H1 (cell line): ENCODE measurements at regions not wholly inside any gene's neighbourhood (a gene's known extent, or its start where the extent isn't known, plus 50 kb on each side); places are given as distances from the start of the nearest gene placed in this dataset.

Experiments
- CTCF ChIA-PET: fragments of 300-600 bp; sonication (Branson Sonifier 250); formaldehyde crosslinking; loops from one replicate; lab custom pipeline; 2021; ENCODE audit not compliant: partially characterized antibody; lab: Charles Lee
- POLR2A ChIA-PET: fragments of 300-600 bp; sonication (Branson Sonifier 250); formaldehyde crosslinking; loops from one replicate; lab custom pipeline; 2021; ENCODE audit warnings: inconsistent platforms; ENCODE audit not compliant: partially characterized antibody; lab: Charles Lee
- DNase-seq, 2 experiments: peaks; one replicate each; pipeline versions ENCODE4 v3.0.0 to v3.0.0-alpha.2; 2010 to 2022; ENCODE audit warnings: low spot score in 2 of 2, low read depth in 1 of 2, mixed read lengths in 1 of 2
- FAIRE-seq: peaks from 2 replicates; lab custom pipeline; 2011; peaks lifted over from hg19 to GRCh38; lab: Jason Lieb, UNC
- H2AFZ ChIP-seq: 2 replicates; pipeline ENCODE4 v1.8.1; 2012; ENCODE audit warnings: low read length, inconsistent platforms
- H2AK5ac ChIP-seq: 2 replicates; pipeline ENCODE4 v1.6.1; 2013; ENCODE audit warnings: low read depth, low read length
- H2BK120ac ChIP-seq: replicated peaks from 2 replicates; pipeline ENCODE3; 2013; ENCODE audit warnings: low read depth, low read length, inconsistent platforms
- H2BK12ac ChIP-seq: 2 replicates; pipeline ENCODE4 v1.6.1; 2013; ENCODE audit warnings: low read depth, low read length
- H2BK15ac ChIP-seq: 2 replicates; pipeline ENCODE4 v1.6.1; 2013; ENCODE audit warnings: low read length
- H2BK20ac ChIP-seq: 2 replicates; pipeline ENCODE4 v1.6.1; 2013; ENCODE audit warnings: low read length
- H2BK5ac ChIP-seq: 2 replicates; pipeline ENCODE4 v1.6.1; 2013; ENCODE audit warnings: low read depth, low read length
- H3K14ac ChIP-seq: 2 replicates; pipeline ENCODE4 v1.6.1; 2013; ENCODE audit warnings: inconsistent platforms; ENCODE audit not compliant: insufficient read length
- H3K18ac ChIP-seq: 2 replicates; pipeline ENCODE4 v1.6.1; 2013; ENCODE audit warnings: low read length; ENCODE audit errors: extremely low read depth
- H3K23ac ChIP-seq: 2 replicates; pipeline ENCODE4 v1.6.1; 2013; ENCODE audit warnings: inconsistent platforms; ENCODE audit not compliant: insufficient read length
- H3K23me2 ChIP-seq: 2 replicates; pipeline ENCODE4 v1.6.1; 2013; ENCODE audit warnings: low read depth, low read length
- H3K27ac ChIP-seq: 2 replicates; pipeline ENCODE4 v1.6.1; 2011; ENCODE audit warnings: low read depth, low read length, inconsistent platforms
- H3K27me3 ChIP-seq, 4 experiments: replicated peaks in 1 of 4; 1 replicate in 1 of 4; 2 replicates in 3 of 4; pipeline versions ENCODE4 v1.6.1 to v1.8.1; 2011 to 2013; ENCODE audit warnings: low read length in 3 of 4, mild to moderate bottlenecking in 3 of 4, inconsistent platforms in 2 of 4, mixed read lengths in 2 of 4, moderate library complexity in 1 of 4; ENCODE audit not compliant: control insufficient read depth in 3 of 4, insufficient read depth in 3 of 4; ENCODE audit errors: extremely low read depth in 1 of 4
- H3K36me3 ChIP-seq, 4 experiments: 2 replicates each; pipeline versions ENCODE4 v1.6.1 to v1.8.1; 2011 to 2013; ENCODE audit warnings: mild to moderate bottlenecking in 4 of 4, low read length in 3 of 4, moderate library complexity in 2 of 4, control low read depth in 1 of 4, inconsistent platforms in 1 of 4; ENCODE audit not compliant: insufficient read depth in 4 of 4, control insufficient read depth in 2 of 4
- H3K4ac ChIP-seq: replicated peaks from 2 replicates; pipeline ENCODE3; 2013; ENCODE audit warnings: low read length, low read depth, mixed read lengths, inconsistent platforms; ENCODE audit not compliant: insufficient read length
- H3K4me1 ChIP-seq, 4 experiments: replicated peaks in 1 of 4; 1 replicate in 1 of 4; 2 replicates in 3 of 4; pipeline versions ENCODE4 v1.6.1 to v1.8.1; 2011 to 2013; ENCODE audit warnings: low read length in 3 of 4, inconsistent platforms in 2 of 4, mixed read lengths in 1 of 4; ENCODE audit not compliant: insufficient read depth in 4 of 4, control insufficient read depth in 3 of 4
- H3K4me2 ChIP-seq, 2 experiments: 2 replicates each; pipeline versions ENCODE4 v1.6.1 to v1.8.1; 2011 to 2013; ENCODE audit warnings: low read depth in 2 of 2, low read length in 2 of 2, control low read depth in 1 of 2, inconsistent platforms in 1 of 2, mild to moderate bottlenecking in 1 of 2; ENCODE audit not compliant: insufficient read depth in 1 of 2
- H3K4me3 ChIP-seq, 4 experiments: fragments of 200-600, 300-600 bp in 1 of 4; sonication (generic), shearing (Covaris generic), sonication (Bioruptor Twin) in 1 of 4; 2 replicates each; pipeline versions ENCODE4 v1.5.1 to v1.8.1; 2011 to 2016; ENCODE audit warnings: low read length in 4 of 4, low read depth in 3 of 4, control low read depth in 2 of 4, inconsistent platforms in 2 of 4, mild to moderate bottlenecking in 2 of 4, mixed read lengths in 1 of 4, moderate library complexity in 1 of 4; ENCODE audit not compliant: insufficient read depth in 2 of 4; ENCODE audit errors: extremely low read depth in 1 of 4
- H3K56ac ChIP-seq: replicated peaks from 2 replicates; pipeline ENCODE3; 2013; ENCODE audit warnings: low read depth, mild to moderate bottlenecking, mixed read lengths, low read length, inconsistent platforms; ENCODE audit not compliant: insufficient read length
- H3K79me1 ChIP-seq: 2 replicates; pipeline ENCODE4 v1.6.1; 2013; ENCODE audit warnings: low read depth, low read length, control low read depth
- H3K79me2 ChIP-seq, 2 experiments: 2 replicates each; pipeline versions ENCODE4 v1.6.1 to v1.8.1; 2012 to 2013; ENCODE audit warnings: low read length in 2 of 2, mild to moderate bottlenecking in 2 of 2, inconsistent platforms in 1 of 2; ENCODE audit not compliant: insufficient read depth in 2 of 2, control insufficient read depth in 1 of 2
- H3K9ac ChIP-seq, 4 experiments: replicated peaks in 1 of 4; 1 replicate in 1 of 4; 2 replicates in 3 of 4; pipeline versions ENCODE4 v1.6.1 to v1.8.1; 2011 to 2013; ENCODE audit warnings: low read depth in 3 of 4, low read length in 3 of 4, control low read depth in 2 of 4, mild to moderate bottlenecking in 2 of 4, moderate library complexity in 2 of 4, inconsistent platforms in 1 of 4; ENCODE audit errors: extremely low read depth in 1 of 4
- H3K9me3 ChIP-seq, 2 experiments: 2 replicates each; pipeline versions ENCODE4 v1.6.1 to v1.8.1; 2012 to 2013; ENCODE audit warnings: mild to moderate bottlenecking in 2 of 2, moderate library complexity in 2 of 2, control low read depth in 1 of 2, inconsistent platforms in 1 of 2, low read depth in 1 of 2, low read length in 1 of 2, mixed read lengths in 1 of 2; ENCODE audit not compliant: insufficient read depth in 2 of 2
- H4K20me1 ChIP-seq, 2 experiments: replicated peaks in 1 of 2; 2 replicates each; pipeline versions ENCODE3 to v1.8.1; 2011 to 2013; ENCODE audit warnings: inconsistent platforms in 2 of 2, low read length in 2 of 2, mild to moderate bottlenecking in 1 of 2; ENCODE audit not compliant: insufficient read depth in 2 of 2, control insufficient read depth in 1 of 2
- H4K5ac ChIP-seq: 2 replicates; pipeline ENCODE4 v1.6.1; 2013; ENCODE audit warnings: low read length, low read depth, mixed read lengths, inconsistent platforms; ENCODE audit not compliant: insufficient read length
- H4K8ac ChIP-seq: 2 replicates; pipeline ENCODE4 v1.8.0; 2013; ENCODE audit warnings: mild to moderate bottlenecking, moderate library complexity, low read length, inconsistent platforms; ENCODE audit not compliant: insufficient read depth; ENCODE audit errors: extremely low read depth
- H4K91ac ChIP-seq: replicated peaks from 2 replicates; pipeline ENCODE3; 2013; ENCODE audit warnings: low read length, mixed read lengths, inconsistent platforms; ENCODE audit not compliant: insufficient read length
- JUND ChIP-seq: IDR thresholded peaks from 2 replicates; pipeline ENCODE4 v1.6.1; 2011; ENCODE audit warnings: mild to moderate bottlenecking, improper control_type of control experiment, low read length
- KDM1A ChIP-seq: fragments of 200-600, 300-600 bp; sonication (generic); IDR thresholded peaks from 2 replicates; pipeline ENCODE4 v1.7.1; 2016; ENCODE audit warnings: mild to moderate bottlenecking, low read length, borderline replicate concordance
- POLR2AphosphoS5 ChIP-seq: IDR thresholded peaks from 2 replicates; pipeline ENCODE4 v1.6.1; 2011; ENCODE audit warnings: low read depth, low read length
- RBBP5 ChIP-seq: IDR thresholded peaks from 2 replicates; pipeline ENCODE4 v1.7.1; 2012; ENCODE audit warnings: low read depth, mild to moderate bottlenecking, inconsistent platforms, low read length, moderate library complexity, borderline replicate concordance
- SP2 ChIP-seq: IDR thresholded peaks from 2 replicates; pipeline ENCODE4 v1.6.1; 2012; ENCODE audit warnings: mild to moderate bottlenecking, low read length, inconsistent platforms
- TEAD4 ChIP-seq: IDR thresholded peaks from 2 replicates; pipeline ENCODE4 v1.6.1; 2012; ENCODE audit warnings: low read depth, low read length, inconsistent platforms, mixed read lengths
- WGBS, 2 experiments: shearing (Covaris generic) in 1 of 2; methylation state at CpG; one replicate each; pipeline versions ENCODE4 v1.1.6 to v1.1.7; 2013 to 2015; ENCODE audit warnings: low lambda C conversion rate in 2 of 2, mixed read lengths in 2 of 2, inconsistent platforms in 1 of 2, low coverage in 1 of 2, missing lambda C conversion rate in 1 of 2; ENCODE audit not compliant: insufficient replicate concordance in 2 of 2, insufficient coverage in 1 of 2, insufficient read length in 1 of 2; ENCODE audit errors: extremely low coverage in 1 of 2, missing lambda C conversion rate in 1 of 2; 5-methylcytosine and 5-hydroxymethylcytosine counted together

- Histone ChIP-seq H3K9ac (no peak overlapping the region), H3K23me2 (no peaks in the 10 kb centered on the region), H2BK120ac (no peak overlapping the region), H2BK12ac (no peak overlapping the region), H2AK5ac (no peak overlapping the region), H4K20me1 (no peaks in the 10 kb centered on the region), H3K27ac (no peak overlapping the region), H2BK15ac (no peak overlapping the region), H2BK5ac (no peak overlapping the region), H3K27me3 (no peaks in the 10 kb centered on the region), H2AFZ (0 out of 2 replicates have a peak overlapping the region, but pooled peaks have one; percentile 11), H2BK20ac (no peak overlapping the region), H3K4ac (no peak overlapping the region), H3K56ac (no peak overlapping the region), H4K8ac (no peak overlapping the region), H3K14ac (no peak overlapping the region), H3K4me2 (no peak overlapping the region), H3K4me3 (no peak overlapping the region), H4K91ac (no peak overlapping the region), H3K36me3 (no peaks in the 10 kb centered on the region), H3K4me1 (no peaks in the 10 kb centered on the region), H3K9me3 (no peaks in the 10 kb centered on the region), H4K5ac (no peak overlapping the region), H3K79me1 (no peaks in the 10 kb centered on the region), H3K79me2 (no peaks in the 10 kb centered on the region), H3K23ac (no peak overlapping the region), H3K18ac (no peak overlapping the region)
- DNase-seq (no peak), FAIRE-seq (no peak)
- ChIA-PET POLR2A (no interaction called here), CTCF (no interaction called here)
- 88% methylated on average over 5 of the region's 5 CpGs; no CpG with 5 or more reads in 1 of the 2 experiments for WGBS, 2 experiments
- TF ChIP-seq JUND (no peak), TEAD4 (no peak), SP2 (no peak), KDM1A (no peak), RBBP5 (no peak), POLR2AphosphoS5 (no peak)
These were observed 78.4 kb upstream of the HIVEP3 start for GRCh38 chr1:41997153-41997552.
